GM21367 (cell line): ENCODE measurements at regions not wholly inside any gene's neighbourhood (a gene's known extent, or its start where the extent isn't known, plus 50 kb on each side); places are given as distances from the start of the nearest gene placed in this dataset.

Experiments
- ATAC-seq: cut with Tn5 transposase; IDR thresholded peaks from one replicate; pipeline ENCODE4 v1.9.1; 2021; ENCODE audit not compliant: unreplicated experiment

DNA sequence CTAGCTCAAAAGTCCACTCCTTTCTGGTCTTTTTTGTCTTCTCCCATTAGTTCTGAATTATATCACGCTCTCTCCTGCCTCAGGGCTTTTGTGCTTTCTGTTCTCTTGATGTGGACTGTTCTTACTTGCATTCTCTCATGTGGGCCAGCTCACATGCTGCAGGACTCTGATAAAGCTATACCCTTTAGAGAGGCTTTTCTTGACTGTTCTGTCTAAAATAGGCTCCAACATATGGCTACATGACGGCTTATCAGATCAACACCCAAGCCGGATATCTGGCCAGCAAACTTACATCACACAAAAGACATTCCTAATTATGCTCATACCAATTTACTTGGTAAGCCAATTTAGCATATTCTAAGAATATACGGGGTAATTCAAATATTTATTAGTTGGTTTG is 1494.5 kb downstream of the TECRL start:
- ATAC-seq, result no peak

DNA sequence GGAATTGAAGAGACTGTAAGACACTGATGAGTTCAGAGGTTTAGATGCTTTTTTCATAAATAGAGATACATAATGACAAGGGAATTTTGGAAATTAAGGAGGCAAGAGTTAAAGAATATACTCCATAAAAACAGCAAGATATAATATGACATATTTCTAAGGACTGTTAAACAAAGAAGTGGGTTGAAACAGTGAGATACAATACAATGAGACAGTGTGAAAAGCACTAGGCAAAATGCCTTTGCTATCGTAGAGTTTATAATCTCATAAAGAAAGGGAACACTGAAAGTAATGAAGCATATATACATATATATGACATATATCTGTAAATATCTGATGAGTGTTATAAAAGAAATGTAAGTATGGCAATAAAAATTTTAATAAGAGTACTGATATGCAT is 1496.2 kb downstream of the TECRL start:
- ATAC-seq, result no peak

DNA sequence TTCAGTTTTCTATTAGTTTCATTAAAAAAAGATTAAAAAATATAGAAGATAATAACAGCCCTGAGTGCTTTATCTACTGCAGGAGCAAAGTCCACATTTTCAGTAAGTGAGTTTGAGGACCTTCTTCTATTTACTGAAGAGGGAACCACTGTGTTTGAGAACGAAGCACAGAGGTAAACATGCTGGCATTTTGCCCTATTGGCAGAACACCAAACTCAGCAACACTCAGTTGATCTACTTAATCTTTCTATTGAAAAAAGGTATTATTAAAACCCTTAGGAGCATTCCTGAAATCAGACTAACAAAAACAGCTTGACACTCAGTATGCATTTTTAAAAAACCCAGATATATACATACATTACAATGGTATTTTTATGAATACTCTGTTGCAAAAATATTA is 1496.7 kb downstream of the TECRL start:
- no peak for ATAC-seq

DNA sequence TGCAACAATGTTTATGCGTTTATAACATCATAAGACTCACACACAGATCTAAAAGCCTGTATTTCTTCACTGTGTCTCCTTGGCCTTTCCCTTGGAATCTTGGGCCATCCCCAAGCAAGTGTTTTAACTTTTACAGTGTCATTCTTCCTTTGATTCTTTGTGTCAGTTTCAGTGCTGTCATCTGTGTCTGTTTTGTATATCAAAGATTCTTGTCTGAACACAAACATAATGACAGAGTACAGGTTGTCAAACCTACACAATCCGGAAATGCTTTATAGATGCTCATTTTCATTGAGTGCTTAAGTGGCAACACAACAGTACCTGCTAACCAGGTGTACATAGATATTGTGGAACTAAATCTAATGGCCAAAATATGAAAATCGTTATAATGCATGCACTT is 1500.0 kb downstream of the TECRL start:
- ATAC-seq, result no peak

DNA sequence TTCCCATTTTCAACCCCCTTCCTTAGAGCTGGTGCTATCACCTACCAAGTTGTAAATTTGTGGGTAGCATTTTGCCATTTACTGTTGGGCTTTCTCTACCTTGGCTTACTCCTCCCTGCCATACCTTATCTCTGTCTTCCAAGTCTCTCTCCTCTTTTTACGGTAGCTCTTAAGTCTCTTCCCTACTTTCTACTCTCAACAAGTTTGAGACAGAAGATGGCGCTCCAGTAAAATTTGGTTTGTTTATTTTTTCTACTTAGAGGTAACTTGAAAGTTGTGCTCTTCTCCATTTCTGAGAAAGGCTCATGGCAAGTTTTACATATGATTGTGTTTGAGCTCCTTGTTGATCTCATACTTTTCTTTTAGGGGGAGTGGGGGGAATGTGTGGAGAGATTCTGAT is 1508.1 kb downstream of the TECRL start:
- ATAC-seq, result no peak

DNA sequence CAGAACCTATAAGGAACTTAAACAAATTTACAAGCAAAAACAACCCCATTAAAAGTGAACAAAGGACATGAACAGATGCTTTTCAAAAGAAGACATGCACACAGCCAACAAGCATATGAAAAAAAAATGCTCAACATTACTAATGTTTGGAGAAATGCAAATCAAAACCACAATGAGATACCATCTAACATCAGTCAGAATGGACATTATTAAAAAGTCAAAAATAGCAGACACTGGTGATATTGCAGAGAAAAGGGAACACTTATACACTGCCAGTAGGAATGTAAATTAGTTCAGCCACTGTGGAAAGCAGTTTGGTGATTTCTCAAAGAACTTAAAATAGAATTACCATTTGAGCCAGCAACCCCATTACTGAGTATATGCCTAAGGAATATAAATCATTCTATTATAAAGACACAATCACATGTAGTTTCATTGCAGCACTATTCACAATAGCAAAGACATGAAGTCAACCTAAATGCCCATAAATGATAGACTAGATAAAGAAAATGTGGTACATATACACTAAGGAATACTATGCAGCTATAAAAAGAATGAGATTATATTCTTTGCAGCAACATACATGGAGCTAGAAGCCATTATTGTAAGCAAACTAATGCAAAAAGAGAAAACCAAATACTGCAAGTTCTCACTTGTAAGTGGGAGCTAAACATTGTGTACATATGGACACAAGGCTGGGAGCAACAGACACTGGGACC is 1509.4 kb downstream of the TECRL start:
- ATAC-seq, result no peak

DNA sequence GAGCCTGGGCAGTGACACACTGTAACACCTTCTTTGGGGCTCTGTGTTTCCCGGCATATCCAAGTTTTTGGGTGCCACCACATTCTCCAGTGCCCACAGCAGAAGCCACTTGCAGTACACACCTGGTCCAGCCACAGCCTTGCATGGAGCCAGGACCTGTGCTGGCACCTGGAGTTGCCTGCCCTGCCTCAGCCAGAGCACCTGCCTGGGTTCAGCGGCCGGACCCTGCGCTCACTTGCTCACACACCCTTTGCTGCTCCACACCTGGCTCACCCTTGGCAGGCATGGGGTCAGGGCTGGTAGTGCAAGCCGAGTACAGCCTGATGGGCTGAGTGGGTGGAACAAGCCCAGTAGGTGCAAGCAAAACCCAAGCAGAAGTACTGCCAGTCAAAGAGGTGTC is 1511.1 kb downstream of the TECRL start:
- no peak for ATAC-seq

DNA sequence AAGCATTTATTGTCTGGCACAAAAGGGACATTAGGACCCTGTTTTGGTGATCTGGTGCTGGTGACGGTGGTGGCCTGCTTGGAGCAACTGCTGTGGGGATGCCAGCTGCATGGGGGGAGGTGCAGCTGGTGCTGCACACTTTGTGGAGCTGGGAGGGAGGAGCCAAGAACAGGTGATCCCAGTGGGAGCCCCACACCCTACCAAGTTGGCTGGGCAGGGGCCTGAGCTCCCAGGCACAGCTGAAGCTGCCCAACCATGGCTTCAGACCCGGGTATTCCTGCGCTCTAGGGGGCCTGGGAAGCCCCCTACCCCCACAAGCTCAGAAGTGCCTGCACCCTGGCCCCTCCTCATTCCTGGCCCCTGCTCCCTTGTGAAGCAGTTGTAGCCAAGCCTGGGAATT is 1512.5 kb downstream of the TECRL start:
- ATAC-seq, result no peak

DNA sequence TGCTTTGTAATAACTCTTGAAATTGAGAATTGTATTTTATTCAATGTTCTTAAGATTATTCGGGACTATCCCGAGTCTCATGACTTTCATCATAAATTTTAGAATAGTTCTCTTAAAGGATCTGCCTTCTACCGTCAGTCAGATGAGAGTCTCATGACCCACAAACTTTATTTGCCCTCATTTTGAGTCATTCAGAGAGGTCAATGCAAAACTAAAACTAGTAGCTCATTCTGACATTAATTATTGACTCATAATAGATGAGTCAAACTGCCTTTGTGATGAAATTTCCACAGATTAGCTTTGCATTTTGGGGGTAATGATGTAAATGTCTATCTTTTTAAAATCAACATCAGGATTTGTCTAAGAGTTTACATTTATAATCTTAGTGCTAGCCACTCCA is 1527.3 kb downstream of the TECRL start:
- no peak for ATAC-seq

DNA sequence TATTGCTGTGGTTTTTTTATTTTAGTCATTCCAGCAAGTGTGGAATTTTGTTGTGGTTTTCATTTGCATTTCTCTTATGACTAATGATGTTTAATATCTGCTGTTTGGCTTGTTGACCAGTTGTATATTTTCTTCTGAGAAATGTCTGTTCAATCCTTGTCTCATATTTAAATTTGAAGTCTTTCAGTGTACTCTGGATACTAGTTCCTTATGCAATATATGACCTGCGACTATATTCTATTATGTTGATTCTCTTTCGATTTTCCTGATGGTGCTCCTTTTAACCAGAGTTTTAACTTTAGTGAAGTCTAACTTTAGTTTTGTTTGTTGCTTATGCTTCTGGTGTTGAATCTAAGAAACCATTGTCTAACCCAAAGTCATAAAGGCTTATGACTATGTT is 1528.0 kb downstream of the TECRL start:
- ATAC-seq, result no peak

DNA sequence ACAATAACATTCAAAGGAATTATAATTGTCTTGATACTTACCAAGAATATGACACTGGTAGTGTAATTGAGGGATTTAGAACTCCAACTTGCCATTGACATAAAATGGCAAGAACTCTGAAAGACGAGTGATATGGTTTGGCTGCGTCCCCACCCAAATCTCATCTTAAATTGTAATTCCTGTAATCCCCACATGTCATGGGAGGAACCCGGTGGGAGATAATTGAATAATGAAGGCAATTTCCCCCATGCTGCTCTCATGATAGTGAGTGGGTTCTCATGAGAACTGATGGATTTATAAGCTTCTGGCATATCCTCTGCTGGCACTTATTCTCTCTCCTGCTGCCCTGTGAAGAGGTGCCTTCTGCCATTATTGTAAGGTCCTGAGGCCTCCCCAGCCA is 1536.4 kb downstream of the TECRL start:
- no peak for ATAC-seq

DNA sequence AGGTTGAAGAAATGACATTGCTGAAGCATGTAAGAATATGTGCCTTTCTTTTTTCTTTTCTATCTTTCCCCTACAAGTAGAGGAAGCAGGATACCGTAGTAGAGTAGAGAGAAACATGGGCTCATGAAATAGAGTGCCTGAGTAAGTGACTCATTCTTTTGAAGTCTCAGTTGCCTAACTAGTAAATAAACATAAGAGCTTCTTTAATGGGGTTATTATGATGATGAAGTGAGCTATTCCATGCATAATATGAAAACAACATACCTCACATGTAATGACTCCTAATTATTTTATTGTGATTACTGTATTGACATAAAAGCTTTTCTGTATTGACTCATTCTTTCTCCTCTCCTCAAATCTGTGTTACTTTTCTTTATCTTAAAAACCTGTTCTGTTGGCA is 1538.2 kb downstream of the TECRL start:
- no peak for ATAC-seq

DNA sequence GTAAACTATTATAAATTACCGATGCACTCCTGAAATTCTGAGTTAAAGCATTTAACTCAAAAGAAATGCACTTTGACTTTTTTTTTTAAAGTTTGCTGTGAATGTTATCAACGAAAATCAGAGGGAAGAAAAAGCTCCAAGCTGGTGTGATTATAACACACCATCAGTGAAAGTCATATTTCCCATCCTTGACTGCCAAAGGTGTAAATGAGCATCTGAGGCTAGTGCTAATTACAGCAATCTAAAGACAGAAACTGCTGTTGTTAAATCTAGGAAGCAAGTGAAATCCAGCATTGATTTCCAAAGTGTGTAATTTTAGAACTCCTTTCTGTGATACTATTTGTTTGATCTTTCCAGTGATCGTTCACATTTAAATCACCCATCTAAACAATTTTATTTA is 1538.8 kb downstream of the TECRL start:
- no peak for ATAC-seq

DNA sequence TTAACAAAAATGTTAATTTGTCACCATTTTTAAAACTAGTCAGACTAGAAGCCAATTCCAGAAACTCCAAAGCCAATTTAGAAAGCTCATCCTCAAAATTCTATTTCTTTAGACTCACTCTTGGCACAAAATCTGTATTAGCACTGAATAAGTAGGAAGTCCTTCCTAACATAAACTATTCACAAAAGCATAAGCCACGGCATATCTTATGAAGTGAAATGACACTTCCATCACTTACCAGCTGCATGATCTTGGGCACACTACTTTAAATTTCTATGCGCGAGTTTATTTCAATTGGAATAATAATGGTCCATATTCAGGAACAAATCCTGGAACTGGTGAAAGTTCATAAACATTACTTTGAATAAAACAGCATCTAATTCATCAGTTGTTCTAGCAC is 1544.0 kb downstream of the TECRL start:
- ATAC-seq, result no peak

DNA sequence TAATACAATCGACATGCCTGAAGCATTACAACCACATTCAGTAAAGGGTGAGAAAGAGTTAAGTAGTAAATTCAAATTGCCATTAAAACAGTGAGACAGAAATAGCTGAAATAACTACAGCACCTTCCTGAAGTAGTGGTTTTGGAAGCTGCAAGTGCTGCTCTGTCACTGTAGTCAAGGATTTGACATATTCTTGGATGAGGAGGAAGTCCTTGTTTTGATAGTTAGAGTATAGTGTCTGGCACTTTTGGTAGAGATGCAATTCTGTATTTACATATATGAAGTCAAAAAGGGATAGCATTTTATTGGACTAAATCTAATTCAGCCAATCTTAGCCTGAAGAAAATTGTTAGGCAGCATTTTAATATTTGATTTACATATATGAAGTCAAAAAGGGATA is 1559.6 kb downstream of the TECRL start:
- ATAC-seq, result no peak

DNA sequence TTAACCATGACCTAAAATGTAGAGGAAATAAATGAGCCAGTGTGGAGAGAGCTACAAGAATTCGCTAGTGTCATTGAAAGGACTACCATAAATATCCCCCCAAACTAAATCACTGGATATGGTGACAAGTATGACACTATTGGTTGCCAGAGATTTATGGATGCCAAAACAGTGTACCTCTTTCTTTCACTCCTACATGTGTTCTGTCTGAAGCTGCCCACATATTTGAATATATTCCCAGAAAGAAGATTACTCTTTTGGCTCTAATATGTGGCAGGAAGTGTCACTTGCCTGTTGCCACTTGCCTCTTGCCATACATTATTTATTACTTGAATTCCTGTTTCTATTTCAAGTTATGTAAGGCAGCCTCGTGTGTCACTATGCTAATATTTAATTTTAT is 1573.6 kb downstream of the TECRL start:
- no peak for ATAC-seq

DNA sequence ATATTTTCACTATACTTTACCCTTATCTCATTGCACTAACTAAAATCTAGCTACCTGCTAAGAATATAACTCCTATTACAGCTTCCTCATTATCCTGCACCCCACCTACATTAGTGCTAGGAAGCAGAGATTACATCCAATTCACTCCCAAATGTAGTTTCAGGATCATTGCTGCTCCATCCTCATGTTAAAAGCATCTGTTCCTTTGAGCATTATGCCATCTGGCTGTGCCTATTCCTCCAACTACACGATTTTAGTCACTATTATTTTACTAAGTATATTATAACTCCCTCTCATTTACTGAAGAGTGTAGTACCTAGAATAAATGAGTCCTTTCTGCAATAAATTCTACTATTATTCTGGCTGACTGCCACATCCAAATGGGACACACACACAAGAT is 1586.9 kb downstream of the TECRL start:
- ATAC-seq, result no peak

DNA sequence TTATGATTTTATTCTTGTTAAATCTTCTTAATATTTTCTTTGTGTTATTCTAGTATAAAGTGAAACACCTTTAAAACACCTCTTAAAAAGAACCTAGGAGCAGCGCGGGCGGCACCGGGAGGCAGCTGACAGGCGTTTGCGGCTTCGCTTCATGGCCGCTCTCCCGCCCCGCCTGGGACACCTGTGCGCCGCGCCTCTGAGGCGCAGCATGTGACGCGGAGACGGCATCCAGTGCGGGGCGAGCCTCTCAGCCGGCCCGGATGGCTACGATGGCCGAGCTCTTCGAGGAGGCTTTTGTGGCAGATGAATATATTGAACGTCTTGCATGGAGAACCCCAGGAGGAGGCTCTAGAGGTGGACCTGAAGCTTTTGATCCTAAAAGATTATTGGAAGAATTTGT is 1592.7 kb downstream of the TECRL start:
- ATAC-seq, result no peak

DNA sequence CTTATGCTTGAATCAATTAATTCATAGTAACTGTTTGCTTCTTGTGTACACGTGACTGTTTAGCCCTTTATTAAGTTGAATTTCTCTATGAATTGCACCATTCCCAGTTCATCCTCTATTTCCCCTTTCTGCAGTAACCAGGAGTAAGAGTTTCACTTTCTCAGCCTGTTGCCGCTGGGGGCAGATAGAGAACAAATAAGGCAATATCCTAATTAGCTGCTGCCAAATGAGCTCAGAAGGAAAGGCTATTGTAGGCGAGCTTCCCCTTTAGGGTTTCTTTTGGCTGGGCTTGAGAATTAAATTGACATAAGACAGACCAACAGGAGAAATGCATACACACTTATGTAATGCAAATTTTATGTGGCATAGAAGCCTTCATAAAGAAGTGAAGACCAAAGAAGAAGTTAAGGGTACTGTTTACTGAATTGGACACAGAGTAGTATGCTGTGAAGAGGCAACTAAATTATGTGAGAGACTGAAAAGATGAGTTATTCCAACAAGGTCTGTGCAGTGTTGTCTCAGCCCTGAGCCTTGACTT is 1594.7 kb downstream of the TECRL start:
- no peak for ATAC-seq

DNA sequence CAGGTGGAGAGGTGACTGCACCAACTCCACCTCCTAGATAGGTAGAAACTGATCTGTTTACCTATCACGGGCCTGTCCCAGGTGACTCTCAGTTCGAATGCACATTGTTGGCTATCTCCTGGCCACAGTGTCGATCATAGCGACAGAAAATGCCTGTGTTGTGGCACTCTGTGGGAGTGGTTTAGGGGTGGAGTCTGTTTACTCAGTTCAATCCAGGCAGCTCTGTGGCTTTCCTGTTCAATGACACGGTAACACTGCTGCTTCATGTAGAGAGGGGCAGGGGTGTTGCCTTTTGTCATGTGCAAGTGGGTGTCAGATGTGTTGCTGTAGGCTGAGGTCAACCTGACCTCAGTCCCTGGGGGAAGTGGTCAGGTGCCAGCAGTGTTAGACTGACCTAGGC is 1602.4 kb downstream of the TECRL start:
- ATAC-seq, result no peak

DNA sequence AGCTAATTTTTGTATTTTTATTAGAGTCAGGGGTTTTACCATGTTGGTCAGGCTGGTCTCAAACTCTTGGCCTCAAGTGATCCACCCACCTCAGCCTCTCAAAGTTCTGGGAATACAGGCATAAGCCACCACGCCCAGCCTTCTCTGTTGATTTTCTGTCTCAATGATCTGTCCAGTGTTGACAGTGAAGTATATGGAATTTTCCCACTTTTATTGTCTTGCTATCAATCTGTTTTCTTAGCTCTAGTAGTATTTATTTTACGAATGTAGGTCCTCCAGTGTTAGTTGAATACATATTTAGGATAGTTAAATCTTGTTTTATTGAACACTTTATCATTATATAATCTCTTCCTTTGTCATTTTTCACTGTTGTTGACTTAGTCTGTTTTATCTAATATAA is 1603.9 kb downstream of the ADGRL3 start:
- no peak for ATAC-seq

DNA sequence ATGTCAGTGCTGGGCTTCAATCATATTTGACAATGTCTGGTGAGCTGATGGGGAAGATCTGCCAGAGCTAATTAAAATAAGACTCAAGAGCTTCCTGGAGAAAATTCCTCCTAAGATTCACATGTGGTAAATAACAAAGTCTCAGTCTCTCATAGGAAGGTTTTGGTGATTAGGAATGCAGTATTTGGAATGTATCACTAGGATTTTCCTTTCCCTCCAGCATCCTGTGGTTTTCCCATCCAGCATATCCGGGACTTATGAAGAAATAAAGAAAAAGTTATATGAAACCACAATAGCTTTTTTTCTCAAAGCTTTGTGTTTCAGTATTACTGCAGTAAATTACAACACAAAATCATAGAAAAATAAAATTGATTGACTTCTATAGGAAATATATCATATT is 1597.1 kb downstream of the ADGRL3 start:
- no peak for ATAC-seq

DNA sequence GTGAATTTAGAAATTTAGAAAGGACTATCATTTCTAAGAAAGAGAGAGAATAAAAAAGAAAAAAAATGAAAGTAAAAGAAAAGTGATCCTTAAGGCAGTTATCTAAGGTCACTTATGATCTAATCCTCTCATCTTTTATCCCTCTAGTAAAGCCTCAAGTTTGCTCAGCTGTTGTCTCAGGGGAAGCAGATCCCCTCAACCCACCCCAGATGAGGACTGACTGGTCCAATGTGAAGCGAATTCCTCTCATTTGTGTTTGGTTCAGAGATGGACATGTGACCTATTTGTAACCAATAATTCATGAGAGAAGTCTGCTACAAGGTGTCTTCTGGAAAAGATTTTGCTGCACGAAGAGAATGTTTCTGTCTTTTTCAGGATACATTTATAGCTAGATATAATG is 1591.3 kb downstream of the ADGRL3 start:
- ATAC-seq, result no peak
